SK-N-SH treated with all-trans-retinoic acid at 6 μM for 48 hours (cell line): ENCODE measurements at regions not wholly inside any gene's neighbourhood (a gene's known extent, or its start where the extent isn't known, plus 50 kb on each side); places are given as distances from the start of the nearest gene placed in this dataset.

Experiments
- CSDC2 ChIP-seq: fragments of 250-450 bp; sonication (Bioruptor Pico); IDR thresholded peaks from 2 replicates; pipeline ENCODE4 v1.5.0; 2020; ENCODE audit warnings: mild to moderate bottlenecking, moderate library complexity
- ESRRG ChIP-seq: fragments of 250-450 bp; sonication (Bioruptor Pico); IDR thresholded peaks from 2 replicates; pipeline ENCODE4 v1.6.1; 2021; ENCODE audit warnings: mild to moderate bottlenecking
- ISL1 ChIP-seq: fragments of 250-450 bp; sonication (Bioruptor Pico); IDR thresholded peaks from 2 replicates; pipeline ENCODE4 v2.1.2; 2022; ENCODE audit warnings: mild to moderate bottlenecking, moderate library complexity
- PPARA ChIP-seq: fragments of 250-450 bp; sonication (Bioruptor Pico); IDR thresholded peaks from 2 replicates; pipeline ENCODE4 v1.5.0; 2020; ENCODE audit warnings: mild to moderate bottlenecking, borderline replicate concordance
- RARB ChIP-seq: fragments of 250-450 bp; sonication (Bioruptor Pico); IDR thresholded peaks from 2 replicates; pipeline ENCODE4 v1.8.0; 2021; ENCODE audit warnings: mild to moderate bottlenecking, moderate library complexity
- ZFP30 ChIP-seq: fragments of 450-650 bp; formaldehyde crosslinking; IDR thresholded peaks from 2 replicates; pipeline ENCODE4 v1.5.0; 2022; ENCODE audit warnings: mild to moderate bottlenecking, moderate library complexity
- ZNF565 ChIP-seq: fragments of 450-650 bp; formaldehyde crosslinking; conservative IDR thresholded peaks from 2 replicates; pipeline ENCODE4 v1.5.0; 2020; ENCODE audit warnings: low read depth, mild to moderate bottlenecking, moderate library complexity
- ZNF70 ChIP-seq: fragments of 450-650 bp; formaldehyde crosslinking; IDR thresholded peaks from 2 replicates; pipeline ENCODE4 v1.5.0; 2020; ENCODE audit warnings: mild to moderate bottlenecking, moderate library complexity
- TF ChIP-seq, protein P1 (sequence below): fragments of 250-450 bp; sonication (Bioruptor Pico); IDR thresholded peaks from 2 replicates; pipeline ENCODE4 v1.8.0; 2020; ENCODE audit warnings: mild to moderate bottlenecking, moderate library complexity, borderline replicate concordance
- TF ChIP-seq, protein P2 (sequence below): fragments of 250-450 bp; sonication (Bioruptor Pico); IDR thresholded peaks from 2 replicates; pipeline ENCODE4 v1.5.1; 2020; ENCODE audit warnings: low read depth, mild to moderate bottlenecking, moderate library complexity
- TF ChIP-seq, protein P3 (sequence below): fragments of 250-450 bp; sonication (Bioruptor Pico); IDR thresholded peaks from 2 replicates; pipeline ENCODE4 v1.8.0; 2021; ENCODE audit warnings: low read depth, mild to moderate bottlenecking, moderate library complexity, borderline replicate concordance

GRCh38 chr10:59463909-59464308 is 101.6 kb upstream of the FAM13C start:
- TF ChIP-seq RARB (CRISPR knock-in tag) (no peak), ISL1 (no peak), ZNF565 (CRISPR knock-in tag) (no peak), ESRRG (CRISPR knock-in tag) (no peak), ZNF70 (CRISPR knock-in tag) (no peak), PPARA (CRISPR knock-in tag) (no peak), CSDC2 (CRISPR knock-in tag) (no peak), ZFP30 (CRISPR knock-in tag) (no peak)
- TF ChIP-seq, protein P1, sequence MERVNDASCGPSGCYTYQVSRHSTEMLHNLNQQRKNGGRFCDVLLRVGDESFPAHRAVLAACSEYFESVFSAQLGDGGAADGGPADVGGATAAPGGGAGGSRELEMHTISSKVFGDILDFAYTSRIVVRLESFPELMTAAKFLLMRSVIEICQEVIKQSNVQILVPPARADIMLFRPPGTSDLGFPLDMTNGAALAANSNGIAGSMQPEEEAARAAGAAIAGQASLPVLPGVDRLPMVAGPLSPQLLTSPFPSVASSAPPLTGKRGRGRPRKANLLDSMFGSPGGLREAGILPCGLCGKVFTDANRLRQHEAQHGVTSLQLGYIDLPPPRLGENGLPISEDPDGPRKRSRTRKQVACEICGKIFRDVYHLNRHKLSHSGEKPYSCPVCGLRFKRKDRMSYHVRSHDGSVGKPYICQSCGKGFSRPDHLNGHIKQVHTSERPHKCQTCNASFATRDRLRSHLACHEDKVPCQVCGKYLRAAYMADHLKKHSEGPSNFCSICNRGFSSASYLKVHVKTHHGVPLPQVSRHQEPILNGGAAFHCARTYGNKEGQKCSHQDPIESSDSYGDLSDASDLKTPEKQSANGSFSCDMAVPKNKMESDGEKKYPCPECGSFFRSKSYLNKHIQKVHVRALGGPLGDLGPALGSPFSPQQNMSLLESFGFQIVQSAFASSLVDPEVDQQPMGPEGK: no peak
- TF ChIP-seq, protein P2, sequence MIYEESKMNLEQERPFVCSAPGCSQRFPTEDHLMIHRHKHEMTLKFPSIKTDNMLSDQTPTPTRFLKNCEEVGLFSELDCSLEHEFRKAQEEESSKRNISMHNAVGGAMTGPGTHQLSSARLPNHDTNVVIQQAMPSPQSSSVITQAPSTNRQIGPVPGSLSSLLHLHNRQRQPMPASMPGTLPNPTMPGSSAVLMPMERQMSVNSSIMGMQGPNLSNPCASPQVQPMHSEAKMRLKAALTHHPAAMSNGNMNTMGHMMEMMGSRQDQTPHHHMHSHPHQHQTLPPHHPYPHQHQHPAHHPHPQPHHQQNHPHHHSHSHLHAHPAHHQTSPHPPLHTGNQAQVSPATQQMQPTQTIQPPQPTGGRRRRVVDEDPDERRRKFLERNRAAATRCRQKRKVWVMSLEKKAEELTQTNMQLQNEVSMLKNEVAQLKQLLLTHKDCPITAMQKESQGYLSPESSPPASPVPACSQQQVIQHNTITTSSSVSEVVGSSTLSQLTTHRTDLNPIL: no peak
- TF ChIP-seq, protein P3, sequence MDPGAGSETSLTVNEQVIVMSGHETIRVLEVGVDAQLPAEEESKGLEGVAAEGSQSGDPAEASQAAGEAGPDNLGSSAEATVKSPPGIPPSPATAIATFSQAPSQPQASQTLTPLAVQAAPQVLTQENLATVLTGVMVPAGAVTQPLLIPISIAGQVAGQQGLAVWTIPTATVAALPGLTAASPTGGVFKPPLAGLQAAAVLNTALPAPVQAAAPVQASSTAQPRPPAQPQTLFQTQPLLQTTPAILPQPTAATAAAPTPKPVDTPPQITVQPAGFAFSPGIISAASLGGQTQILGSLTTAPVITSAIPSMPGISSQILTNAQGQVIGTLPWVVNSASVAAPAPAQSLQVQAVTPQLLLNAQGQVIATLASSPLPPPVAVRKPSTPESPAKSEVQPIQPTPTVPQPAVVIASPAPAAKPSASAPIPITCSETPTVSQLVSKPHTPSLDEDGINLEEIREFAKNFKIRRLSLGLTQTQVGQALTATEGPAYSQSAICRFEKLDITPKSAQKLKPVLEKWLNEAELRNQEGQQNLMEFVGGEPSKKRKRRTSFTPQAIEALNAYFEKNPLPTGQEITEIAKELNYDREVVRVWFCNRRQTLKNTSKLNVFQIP (CRISPR knock-in tag): no peak
